ENCODE measurements at regions not wholly inside any gene's neighbourhood (a gene's known extent, or its start where the extent isn't known, plus 50 kb on each side); places are given as distances from the start of the nearest gene placed in this dataset.
"Not testable (repeated sequence)": the region's sequence is repeated elsewhere in the genome, so short reads cannot be mapped to it uniquely, and the experiment has no call there.

DNA sequence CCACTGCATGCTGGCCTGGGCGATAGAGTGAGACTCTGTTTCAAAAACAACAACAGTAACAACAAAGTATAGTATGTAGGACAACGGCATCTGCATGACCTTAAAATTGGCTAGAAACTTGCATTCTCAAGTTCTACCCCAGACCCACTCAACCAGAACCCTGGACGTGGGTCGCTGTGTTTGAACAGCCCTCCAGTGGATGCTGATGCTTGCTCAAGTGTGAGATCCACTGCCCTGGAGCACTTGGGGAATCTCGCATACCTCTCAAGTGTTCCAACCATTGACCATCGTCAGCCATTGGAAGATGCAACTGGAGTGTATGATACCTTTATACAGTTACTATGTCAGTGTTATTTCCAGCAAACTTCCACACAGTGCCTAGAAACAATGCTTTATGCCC, 435.9 kb downstream of the DCDC2C start:
- no peak for DNase-seq (ENCODE audit: low read depth in 3 of 3)

DNA sequence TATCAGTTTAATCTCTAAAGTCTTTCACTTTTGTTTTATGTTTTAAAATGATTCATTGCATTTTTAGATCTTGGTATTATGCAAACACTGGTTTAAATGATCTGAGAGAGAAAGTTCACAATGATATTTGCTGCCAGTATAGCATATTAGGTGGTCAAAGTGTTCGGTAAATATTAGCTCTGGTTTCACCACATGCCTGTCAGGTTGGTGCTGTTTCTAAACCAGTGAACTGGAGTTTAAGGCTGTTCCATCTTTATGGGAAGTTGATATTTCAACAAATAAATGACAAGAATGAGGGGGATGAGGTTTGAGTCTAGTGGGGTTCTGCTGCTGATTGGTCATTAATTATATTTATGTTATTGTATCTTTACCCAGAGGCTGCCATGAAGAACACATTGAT, 436.4 kb downstream of the DCDC2C start:
- no peak for DNase-seq (ENCODE audit: low read depth in 3 of 3)

DNA sequence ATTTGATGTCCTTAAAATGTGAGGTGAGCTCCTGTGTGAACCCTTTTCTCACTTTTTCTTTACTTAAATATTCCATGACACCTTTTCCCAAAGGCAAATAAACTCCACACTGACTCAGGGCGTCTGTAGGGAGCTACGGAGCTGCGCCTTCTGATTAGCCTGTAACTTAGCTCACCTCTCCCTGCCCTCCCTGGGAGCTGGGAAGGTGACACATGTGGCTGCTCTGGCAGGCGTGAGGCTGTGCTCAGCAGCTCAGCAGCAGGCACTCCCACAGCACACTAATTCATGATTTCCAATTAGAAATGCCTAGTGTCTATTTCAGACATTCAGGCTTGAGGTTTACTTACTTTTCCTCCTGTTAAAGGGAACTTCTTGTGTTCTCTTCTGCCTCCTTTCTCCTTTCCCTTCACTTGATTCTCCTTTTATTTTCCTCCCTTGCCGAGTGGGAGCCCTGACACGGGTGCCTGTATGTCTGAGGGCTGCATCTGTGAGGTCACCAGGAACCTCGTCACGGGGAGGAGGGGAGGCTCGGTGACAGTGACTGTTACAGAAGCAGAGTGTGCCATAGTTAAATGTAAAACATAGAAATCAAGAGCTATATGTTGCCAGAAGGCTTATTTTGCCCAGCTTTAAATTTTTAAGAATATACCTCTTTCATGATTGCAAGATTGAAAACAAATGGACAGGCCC, 437.1 kb downstream of the DCDC2C start:
- DNase-seq (ENCODE audit: low read depth in 3 of 3): no peak

DNA sequence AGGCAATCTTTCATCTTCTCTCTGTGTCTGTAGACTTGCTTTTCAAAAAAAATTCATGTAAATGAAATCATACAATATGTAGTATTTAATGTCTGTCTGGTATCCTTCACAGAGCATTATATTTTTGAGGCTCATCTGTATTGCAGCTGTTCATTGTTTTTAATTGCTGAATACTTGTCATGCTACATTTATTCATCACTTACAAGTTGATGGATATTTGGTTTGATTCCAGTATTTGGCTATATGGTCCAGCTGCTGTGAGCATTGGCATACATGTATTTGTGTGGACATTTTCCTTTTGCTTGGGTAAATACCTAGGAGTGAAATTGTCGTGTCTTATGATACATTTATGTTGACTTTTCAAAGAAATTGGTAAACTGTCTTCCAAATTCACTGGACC, 441.4 kb downstream of the DCDC2C start:
- DNase-seq (ENCODE audit: low read depth in 3 of 3): no peak

DNA sequence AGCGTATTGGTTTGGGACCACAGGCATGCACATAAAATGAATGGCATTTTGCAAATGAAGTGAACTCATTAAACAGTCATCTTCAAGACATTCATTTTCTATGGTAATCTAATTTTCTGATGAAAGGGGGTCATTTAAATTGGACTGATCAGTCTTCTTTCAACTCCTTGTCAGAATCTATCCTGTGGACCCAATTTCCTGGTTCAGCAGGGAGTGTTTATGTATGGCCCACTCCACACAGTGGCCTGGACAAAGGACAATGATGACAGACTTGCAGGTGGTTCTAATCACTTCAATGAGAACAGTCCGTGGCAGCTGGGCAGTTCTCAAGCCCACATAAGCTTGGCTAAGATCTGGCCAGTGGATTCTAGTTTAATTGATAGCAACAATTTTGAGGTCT, 448.1 kb downstream of the DCDC2C start:
- no peak for DNase-seq (ENCODE audit: low read depth in 3 of 3)

DNA sequence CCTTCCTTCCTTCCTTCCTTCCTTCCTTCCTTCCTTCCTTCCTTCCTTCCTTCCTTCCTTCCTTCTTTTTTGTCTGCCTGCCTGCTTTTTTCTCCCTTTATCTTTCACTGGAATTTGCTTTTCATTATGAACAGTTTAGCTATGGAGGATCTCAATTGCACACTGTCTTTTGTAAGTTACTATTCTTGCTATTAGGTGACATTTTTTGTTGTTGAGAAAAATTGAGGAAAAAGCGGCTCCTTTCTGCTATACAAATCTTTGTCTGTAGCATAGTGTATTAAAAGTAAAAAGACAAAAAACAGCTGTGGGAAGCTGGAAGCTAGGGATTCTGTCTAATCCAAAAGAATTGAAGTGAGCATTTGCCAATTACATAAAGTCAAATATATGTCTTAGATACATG, 448.7 kb downstream of the DCDC2C start:
- no peak for DNase-seq (ENCODE audit: low read depth in 3 of 3)

DNA sequence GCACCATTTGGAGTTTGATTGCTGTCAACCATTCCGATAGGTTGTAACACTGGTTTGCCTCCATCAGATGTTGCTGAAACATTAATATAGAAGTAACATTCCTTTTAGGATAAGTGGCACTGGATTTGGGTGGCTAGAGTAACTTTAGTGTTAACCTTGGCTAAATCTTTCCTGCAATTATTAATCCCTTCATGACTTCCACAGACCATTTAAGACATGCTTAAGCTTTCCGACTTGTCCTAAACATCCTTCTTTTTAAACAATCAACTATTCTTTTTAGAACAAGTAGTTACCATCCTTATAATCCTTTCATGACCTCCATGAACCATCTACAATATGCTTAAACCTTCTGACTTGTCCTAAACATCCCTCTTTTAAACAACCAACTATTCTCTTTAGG, 465.5 kb downstream of the DCDC2C start:
- DNase-seq (ENCODE audit: low read depth in 3 of 3): no peak

DNA sequence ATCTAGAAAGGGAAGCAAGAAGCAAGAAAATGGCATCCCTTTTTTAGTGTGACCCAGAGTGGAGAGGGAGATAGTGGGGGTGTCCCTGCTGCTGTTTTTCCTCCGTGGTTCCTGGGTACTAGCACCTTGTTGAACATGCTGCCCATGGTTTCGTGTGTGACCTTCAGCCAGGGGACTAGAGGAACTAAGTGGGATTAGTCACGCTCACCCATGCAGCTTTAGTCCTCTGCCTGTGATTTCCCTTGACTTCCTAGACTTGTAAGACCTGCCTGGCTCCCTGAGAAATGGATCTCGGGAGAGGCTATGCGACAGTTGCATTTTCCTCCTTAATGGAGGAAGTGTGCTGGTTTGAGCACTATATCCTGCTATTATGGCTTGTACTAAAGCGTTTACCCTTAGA, 471.4 kb downstream of the DCDC2C start:
- no peak for DNase-seq (ENCODE audit: low read depth in 3 of 3)

DNA sequence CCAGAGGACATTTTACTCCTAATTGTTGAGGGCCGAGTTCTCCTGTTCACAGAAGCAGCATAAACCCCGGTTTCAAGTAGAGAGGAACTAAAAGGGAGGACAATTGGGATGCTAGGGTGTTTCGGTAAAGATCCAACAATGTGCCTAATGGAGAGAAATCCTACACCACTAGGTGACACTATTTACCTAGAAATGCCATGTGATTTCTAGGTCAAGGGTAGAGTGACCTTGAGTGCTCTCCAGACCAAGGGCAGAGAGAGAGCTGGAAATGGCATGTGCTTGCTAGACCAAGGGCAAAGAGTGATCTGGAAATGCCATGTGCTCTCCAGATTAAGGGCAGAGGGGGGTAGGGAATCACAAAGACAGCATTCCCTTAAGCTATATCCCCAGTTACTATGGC, 472.0 kb downstream of the DCDC2C start:
- DNase-seq (ENCODE audit: low read depth in 3 of 3): no peak

DNA sequence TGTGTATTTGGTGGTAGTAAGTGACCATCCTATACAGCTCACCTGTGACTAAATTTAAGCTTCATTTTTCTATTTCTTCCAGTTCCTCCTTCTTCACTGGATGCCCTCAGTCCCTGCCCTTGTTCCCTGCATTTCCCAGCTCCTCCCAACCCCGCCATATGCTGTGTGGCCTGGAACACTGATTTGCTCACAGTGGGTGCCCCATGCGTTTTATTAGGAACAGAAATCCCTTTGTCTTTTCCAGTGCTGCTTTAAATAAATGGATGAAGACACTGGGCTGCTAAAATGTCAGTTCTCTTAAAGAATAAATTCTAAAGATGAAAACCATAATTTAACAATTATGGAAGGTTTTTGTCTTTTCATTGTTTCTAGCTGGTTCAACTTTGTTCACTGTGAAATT, 477.3 kb downstream of the DCDC2C start:
- no peak for DNase-seq (ENCODE audit: low read depth in 3 of 3)

DNA sequence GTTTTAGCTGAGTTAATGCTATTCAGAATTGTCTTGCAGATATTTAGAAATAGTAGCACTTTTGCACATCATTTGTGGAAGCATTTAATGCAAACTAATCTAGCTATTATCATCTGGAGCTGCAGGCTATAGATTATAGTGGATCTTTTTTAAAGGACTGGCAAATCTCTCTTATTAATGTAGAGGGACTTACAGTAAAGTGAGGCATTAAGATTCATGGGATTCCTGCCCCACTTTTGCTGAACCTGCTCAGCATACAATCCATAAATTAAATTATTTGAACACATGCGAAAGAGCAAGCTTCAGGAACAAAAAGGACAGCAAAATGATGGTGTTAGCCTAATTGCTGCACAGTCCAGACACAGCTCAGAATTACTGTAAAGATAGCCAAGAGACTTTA, 477.7 kb downstream of the DCDC2C start:
- no peak for DNase-seq (ENCODE audit: low read depth in 3 of 3)

DNA sequence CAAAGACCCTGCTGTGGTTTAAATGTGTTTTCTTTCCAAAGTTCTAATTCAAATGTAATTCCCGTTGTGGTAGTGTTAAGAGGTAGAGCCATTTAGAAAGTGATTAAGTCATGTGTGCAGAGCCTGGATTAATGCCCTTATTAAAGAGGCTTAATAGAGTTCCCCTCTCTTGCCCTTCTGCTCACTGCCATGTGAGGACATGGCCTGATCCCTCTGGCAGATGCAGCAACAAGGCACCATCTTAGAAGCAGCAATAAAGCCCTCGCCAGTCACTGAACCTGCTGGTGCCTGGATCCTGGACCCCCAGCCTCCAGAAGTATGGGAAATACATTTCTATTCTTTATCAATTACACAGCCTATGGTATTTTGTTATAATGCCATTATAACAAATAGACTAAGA, 485.2 kb downstream of the DCDC2C start:
- DNase-seq (ENCODE audit: low read depth in 3 of 3): no peak

DNA sequence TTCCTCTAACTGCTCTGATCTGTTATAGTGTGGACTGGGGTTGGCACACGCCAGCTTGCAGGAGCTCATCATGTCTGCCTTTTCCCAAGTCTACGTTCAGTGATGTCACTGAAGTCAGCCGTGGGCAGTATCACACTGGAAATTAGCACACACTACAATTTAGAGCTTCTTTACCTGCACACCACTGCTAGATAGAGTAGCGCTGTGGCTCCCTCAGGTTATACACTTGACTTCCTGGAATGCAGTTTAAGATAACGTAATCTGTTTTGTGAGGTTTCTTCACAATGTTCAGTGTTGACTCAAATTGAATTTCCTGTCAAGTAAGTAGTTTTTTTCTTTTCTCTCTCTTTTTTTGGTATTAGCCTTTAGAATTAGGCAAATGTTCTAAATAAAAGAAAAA, 487.2 kb downstream of the DCDC2C start:
- no peak for DNase-seq (ENCODE audit: low read depth in 3 of 3)

DNA sequence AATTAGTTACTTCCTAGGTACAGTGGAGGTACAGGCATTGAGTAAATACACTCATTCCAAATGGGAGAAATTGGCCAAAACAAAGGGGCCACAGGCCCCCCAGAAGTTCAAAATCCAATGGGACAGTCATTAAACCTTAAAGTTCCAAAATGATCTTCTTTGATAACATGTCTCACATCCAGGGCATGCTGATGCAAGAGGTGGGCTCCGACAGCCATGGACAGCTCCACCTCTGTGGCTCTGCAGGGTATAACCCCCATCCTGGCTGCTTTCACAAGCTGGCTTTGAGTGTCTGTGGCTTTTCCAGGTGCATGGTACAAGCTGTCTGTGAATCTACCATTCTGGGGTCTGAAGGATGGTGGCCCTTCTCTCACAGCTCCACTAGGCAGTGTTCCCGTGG, 488.7 kb downstream of the DCDC2C start:
- no peak for DNase-seq (ENCODE audit: low read depth in 3 of 3)

DNA sequence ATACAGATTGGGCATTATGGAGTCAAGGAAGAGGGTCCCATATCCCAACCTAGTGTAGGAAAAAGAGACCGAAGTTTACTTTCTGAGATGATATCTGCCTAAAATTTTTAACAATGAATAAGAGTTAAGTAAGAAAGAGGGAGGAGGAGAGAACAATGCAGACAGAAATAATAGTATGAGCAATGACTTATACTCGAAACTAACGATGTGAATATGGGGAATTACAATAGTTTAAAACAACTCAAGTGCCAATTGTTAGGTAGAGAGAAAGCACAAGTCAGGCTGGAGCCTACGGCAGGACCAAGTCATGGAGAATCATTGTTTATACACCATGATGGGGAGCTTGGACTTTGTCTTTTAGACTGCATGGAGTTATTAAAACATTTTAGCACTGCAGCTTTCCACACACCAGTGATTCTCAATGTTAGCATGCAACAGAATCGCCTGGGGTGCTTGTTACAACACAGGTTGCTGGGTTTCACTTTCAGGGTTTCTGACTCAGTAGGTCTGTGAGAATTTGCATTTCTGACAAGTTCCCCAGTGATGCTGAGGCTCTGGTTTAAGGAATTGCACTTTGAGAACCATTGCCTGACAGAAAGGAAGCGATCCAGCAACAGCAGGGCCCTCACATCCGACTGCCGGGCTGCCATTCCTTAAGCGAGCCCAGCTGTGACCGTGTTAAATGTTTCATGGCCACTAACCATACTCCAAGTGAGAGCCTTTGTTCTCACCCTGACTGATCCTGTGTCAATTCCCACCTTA, 511.2 kb downstream of the DCDC2C start:
- DNase-seq (ENCODE audit: low read depth in 3 of 3): no peak

DNA sequence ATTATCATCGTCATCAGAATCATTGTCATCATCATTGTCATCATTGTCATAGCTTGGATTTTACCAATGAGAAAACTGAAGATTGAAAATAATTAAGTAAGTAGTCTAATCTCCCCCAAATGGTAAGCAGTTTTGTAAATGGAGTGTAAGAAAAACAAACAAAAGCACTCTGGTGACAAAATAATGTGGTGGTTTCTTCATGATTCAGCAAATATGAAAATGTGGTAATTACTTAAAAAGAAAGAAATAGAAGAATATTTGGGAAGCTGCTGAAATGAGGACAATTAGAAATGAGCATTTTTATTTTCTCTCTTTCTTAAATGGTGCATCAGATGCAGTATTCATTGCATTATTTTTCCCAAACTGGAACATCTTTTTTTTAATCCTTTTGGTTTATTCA, 514.4 kb downstream of the DCDC2C start:
- no peak for DNase-seq (ENCODE audit: low read depth in 3 of 3)

DNA sequence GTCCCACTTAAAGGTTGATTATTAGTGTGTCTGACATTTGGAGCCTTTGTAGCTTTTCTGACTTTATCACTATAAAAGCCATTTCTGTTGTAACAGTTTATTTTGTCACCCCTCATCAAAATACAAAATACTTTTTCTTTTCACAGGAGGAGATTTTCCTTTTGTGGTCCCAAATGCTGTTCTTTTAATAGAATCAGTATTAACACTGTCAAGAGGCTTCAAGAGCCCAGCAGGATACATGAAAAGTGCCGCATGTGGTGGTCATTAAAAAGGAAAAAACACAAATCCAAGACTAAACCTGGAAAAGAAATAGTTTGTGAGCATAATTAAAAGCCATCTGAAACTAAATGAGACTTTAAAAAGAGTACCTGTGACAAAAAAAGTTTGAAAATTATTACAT, 515.7 kb downstream of the DCDC2C start:
- no peak for DNase-seq (ENCODE audit: low read depth in 3 of 3)

DNA sequence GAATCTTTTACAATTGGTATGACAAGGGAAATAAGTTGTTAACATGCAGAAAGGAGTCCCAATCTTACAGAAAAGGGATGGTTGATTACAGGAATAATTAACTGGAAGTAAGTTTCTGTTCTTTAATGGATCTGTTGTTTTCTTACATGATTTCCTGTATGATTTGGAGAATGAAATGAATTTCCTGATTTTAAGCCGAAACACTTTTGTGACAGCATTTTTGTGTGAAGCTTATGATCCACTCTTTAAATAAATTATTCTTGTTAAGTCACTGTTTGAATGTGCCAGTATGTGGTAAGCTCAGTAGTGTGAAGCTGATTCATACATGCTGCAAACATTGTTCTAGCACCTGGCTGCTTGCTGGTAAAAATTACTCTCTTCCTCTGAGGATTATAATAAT, 516.2 kb downstream of the DCDC2C start:
- no peak for DNase-seq (ENCODE audit: low read depth in 3 of 3)

DNA sequence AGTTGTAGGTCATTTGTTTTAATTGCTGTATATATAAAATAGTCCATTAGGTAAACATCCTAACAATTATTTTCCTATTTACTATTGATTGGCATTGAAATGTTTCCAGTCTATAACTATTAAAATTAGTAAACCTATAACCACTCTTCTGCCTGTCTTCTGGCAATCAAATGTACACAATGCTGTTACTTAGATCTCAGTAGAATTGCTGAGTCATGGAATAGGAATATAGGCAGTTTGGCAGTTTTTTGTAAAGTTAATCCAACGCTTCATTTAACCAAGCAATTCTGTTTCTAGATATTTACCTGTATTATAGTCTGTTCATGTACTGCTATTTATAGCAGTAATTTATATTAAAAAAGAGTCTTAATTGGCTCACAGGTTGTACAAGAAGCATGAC, 518.1 kb downstream of the DCDC2C start:
- no peak for DNase-seq (ENCODE audit: low read depth in 3 of 3)

DNA sequence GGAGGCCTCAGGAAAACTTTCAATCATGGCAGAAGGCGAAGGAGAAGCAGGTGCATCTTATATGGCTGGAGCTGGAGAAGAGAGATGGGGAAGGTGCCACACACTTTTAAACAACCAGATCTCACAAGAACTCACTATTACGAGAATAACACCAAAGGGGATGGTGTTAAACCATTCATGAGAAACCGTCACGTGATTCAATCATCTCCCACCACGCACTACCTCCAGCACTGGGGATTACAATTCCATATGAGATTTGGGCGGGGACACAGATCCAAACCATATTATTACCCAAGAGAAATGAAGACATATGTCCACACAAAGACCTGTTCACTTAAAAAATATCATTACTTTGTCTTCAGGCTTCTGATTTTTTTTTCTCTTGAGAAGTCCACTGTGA, 518.5 kb downstream of the DCDC2C start:
- no peak for DNase-seq (ENCODE audit: low read depth in 3 of 3)

DNA sequence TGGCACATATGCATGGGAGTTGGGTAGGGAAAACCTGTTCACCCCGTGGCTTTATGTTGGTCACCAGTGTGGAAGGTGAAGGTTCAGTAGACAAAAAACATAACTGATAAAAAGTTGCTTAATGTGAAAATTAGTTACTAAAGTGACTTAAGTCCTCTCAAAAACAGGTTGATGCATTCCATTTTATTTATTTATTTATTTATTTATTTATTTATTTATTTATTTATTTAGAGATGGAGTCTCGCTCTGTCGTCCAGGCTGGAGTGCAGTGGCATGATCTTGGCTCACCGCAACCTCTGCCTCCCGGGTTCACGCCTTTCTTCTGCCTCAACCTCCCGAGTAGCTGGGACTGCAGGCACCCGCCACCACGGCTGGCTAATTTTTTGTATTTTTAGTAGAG, 541.0 kb downstream of the DCDC2C start:
- not testable (repeated sequence) for DNase-seq (ENCODE audit: low read depth in 3 of 3)

DNA sequence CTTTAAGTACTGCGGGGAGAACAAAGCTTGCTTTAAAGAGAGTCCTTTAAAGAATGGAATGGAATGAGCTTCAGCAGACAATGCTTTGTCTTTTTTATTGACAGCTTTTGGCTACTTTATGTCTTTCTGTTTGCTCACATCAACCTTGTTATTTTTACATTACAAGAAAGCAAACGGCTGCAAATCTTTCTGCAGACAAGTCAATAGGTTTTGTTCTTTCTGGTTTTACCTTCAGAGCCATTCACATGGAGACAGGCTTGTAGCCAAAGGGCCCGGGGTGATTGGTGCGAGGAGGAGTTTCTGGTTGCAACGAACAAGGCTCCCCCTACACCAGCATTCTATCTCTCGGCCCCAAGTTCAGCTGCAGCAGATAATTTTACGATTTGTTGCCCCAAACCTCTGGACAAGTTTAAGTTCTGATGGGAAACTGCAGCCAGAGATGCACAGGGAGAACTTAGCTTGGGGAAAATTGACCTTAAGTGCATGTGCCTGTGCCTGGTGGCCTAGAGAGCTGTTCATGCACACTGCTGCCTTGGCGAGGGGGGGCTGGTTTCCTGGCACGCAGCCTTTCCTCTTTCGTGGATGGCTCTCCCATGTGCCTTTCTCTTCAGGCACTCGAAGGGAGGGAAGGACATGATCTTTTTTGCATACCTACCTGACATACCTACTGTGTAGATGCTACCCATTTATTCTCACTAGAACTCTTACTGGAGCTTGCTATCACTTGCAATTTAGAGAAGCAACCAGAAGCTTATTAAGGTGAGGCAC, 543.2 kb downstream of the DCDC2C start:
- no peak for DNase-seq (ENCODE audit: low read depth in 3 of 3)

DNA sequence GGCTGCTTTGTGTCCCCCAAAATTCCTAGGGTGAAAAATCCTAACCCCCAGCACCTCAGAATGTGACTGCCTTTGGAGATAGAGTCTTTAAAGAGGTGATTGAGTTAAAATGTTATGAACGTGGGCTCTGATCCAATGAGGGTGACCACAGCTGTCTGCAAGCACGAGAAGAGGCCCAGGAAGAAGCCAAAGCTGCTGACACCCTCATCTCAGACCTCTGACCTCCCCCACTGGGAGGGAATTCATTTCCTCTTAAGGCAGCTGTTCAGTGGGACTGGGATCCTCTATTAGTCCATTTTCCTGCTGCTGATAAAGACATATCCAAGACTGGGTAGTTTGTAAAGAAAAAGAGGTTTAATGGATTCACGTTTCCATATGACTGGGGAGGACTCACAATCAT, 544.4 kb downstream of the DCDC2C start:
- DNase-seq (ENCODE audit: low read depth in 3 of 3): no peak
